T-helper 1 cell treated with Interleukin-12 subunit alpha and Interleukin-12 subunit beta and Interleukin-4 antibody, amounts not matched to agents 30 ng/mL and 1 ng/mL, for 36 hours (primary cell): ENCODE measurements at regions not wholly inside any gene's neighbourhood (a gene's known extent, or its start where the extent isn't known, plus 50 kb on each side); places are given as distances from the start of the nearest gene placed in this dataset.
"Not testable (repeated sequence)": the region's sequence is repeated elsewhere in the genome, so short reads cannot be mapped to it uniquely, and the experiment has no call there.

Experiments used
- intact Hi-C: fragments of 100-400 bp; cut with micrococcal nuclease; formaldehyde crosslinking; loops from one replicate; pipeline ENCODE4 v1.15.1; 2024

GRCh38 chr17:53092072-53092471, 730.7 kb upstream of the KIF2B start:
- intact Hi-C loops = no loop called here

GRCh38 chr17:53090770-53091169, 732.0 kb upstream of the KIF2B start:
- intact Hi-C loops = no loop called here

- intact Hi-C loops = no loop called here
Observed at GRCh38 chr17:53088481-53088880, 734.2 kb upstream of the KIF2B start.

- intact Hi-C loops = no loop called here
Observed at GRCh38 chr17:53061446-53061845, 761.3 kb upstream of the KIF2B start.

GRCh38 chr17:53058031-53058430, 764.7 kb upstream of the KIF2B start:
- intact Hi-C loops = loop anchor here (1.0 kb wide), 1 partner anchor 12 kb away; no protein-coding TSS in a partner anchor

GRCh38 chr17:53046781-53047180, 775.9 kb upstream of the KIF2B start:
- intact Hi-C loops = no loop called here

- intact Hi-C loops = no loop called here
Observed at GRCh38 chr17:53039981-53040380, 782.7 kb upstream of the KIF2B start.

GRCh38 chr17:53033297-53033696, 789.4 kb upstream of the KIF2B start:
- intact Hi-C loops = no loop called here

GRCh38 chr17:53032861-53033271, 789.9 kb upstream of the KIF2B start:
- intact Hi-C loops = no loop called here

- intact Hi-C loops = no loop called here
Observed at GRCh38 chr17:53017227-53017626, 805.5 kb upstream of the KIF2B start.

GRCh38 chr17:53016085-53016484, 806.6 kb upstream of the KIF2B start:
- intact Hi-C loops = no loop called here

- intact Hi-C loops = no loop called here
Observed at GRCh38 chr17:53012364-53012763, 810.4 kb upstream of the KIF2B start.

GRCh38 chr17:53006006-53006405, 816.7 kb upstream of the KIF2B start:
- intact Hi-C loops = no loop called here

GRCh38 chr17:53004902-53005301, 817.8 kb upstream of the KIF2B start:
- intact Hi-C loops = no loop called here

- intact Hi-C loops = no loop called here
Observed at GRCh38 chr17:52995881-52996280, 826.8 kb upstream of the KIF2B start.

GRCh38 chr17:52995147-52995546, 827.6 kb upstream of the KIF2B start:
- intact Hi-C loops = no loop called here

GRCh38 chr17:52986056-52986662, 827.6 kb upstream of the CA10 start:
- intact Hi-C loops = no loop called here

GRCh38 chr17:52982331-52982730, 823.8 kb upstream of the CA10 start:
- intact Hi-C loops = no loop called here

GRCh38 chr17:52979921-52980320, 821.4 kb upstream of the CA10 start:
- intact Hi-C loops = no loop called here

GRCh38 chr17:52965856-52966255, 807.3 kb upstream of the CA10 start:
- intact Hi-C loops = no loop called here

- intact Hi-C loops = not testable (repeated sequence)
Observed at GRCh38 chr17:52961751-52962150, 803.2 kb upstream of the CA10 start.

GRCh38 chr17:52957411-52957810, 798.9 kb upstream of the CA10 start:
- intact Hi-C loops = no loop called here

- intact Hi-C loops = no loop called here
Observed at GRCh38 chr17:52947418-52947817, 788.9 kb upstream of the CA10 start.
